ENCODE measurements at regions not wholly inside any gene's neighbourhood (a gene's known extent, or its start where the extent isn't known, plus 50 kb on each side); places are given as distances from the start of the nearest gene placed in this dataset.

GRCh38 chr6:19665613-19665909, 171.6 kb upstream of the ID4 start:
- WGBS (ENCODE audit: insufficient coverage): no CpG with 5 or more reads among the region's 1 CpG

GRCh38 chr6:19668710-19669109, 168.5 kb upstream of the ID4 start:
- Histone ChIP-seq H3K4me1 (ENCODE audit: control insufficient read depth, insufficient read depth, low read length) (no peaks in the 10 kb centered on the region), H3K27me3 (ENCODE audit: control insufficient read depth, insufficient read depth, low read length) (no peaks in the 10 kb centered on the region), H3K27ac (ENCODE audit: low read length) (no peak overlapping the region), H3K9me3 (replicated peaks; ENCODE audit: control insufficient read depth, low read depth, low read length) (no peaks in the 10 kb centered on the region), H3K4me3 (ENCODE audit: low read length) (no peak overlapping the region), H3K36me3 (ENCODE audit: control insufficient read depth, insufficient read depth, low read length) (no peaks in the 10 kb centered on the region)
- no peak for DNase-seq

More at GRCh38 chr6:19665613-19665909, 171.6 kb upstream of the ID4 start:
- no peaks in the 10 kb centered on the region for H3K36me3 ChIP-seq (ENCODE audit: control insufficient read depth, insufficient read depth, low read length)
- DNase-seq: no peak
- H3K27me3 ChIP-seq (ENCODE audit: control insufficient read depth, insufficient read depth, low read length): no peaks in the 10 kb centered on the region
- H3K4me3 ChIP-seq (ENCODE audit: low read length): no peak overlapping the region
- H3K4me1 ChIP-seq (ENCODE audit: control insufficient read depth, insufficient read depth, low read length): no peaks in the 10 kb centered on the region
- no peaks in the 10 kb centered on the region for H3K9me3 ChIP-seq (replicated peaks; ENCODE audit: control insufficient read depth, low read depth, low read length)
- no peak overlapping the region for H3K27ac ChIP-seq (ENCODE audit: low read length)

GRCh38 chr6:19669206-19669605, 168.0 kb upstream of the ID4 start:
- Histone ChIP-seq H3K9me3 (replicated peaks; ENCODE audit: control insufficient read depth, low read depth, low read length) (no peaks in the 10 kb centered on the region), H3K4me3 (ENCODE audit: low read length) (no peak overlapping the region), H3K36me3 (ENCODE audit: control insufficient read depth, insufficient read depth, low read length) (no peaks in the 10 kb centered on the region), H3K4me1 (ENCODE audit: control insufficient read depth, insufficient read depth, low read length) (no peaks in the 10 kb centered on the region), H3K27ac (ENCODE audit: low read length) (no peak overlapping the region), H3K27me3 (ENCODE audit: control insufficient read depth, insufficient read depth, low read length) (no peaks in the 10 kb centered on the region)
- no peak for DNase-seq

- H3K27me3 ChIP-seq (ENCODE audit: control insufficient read depth, insufficient read depth, low read length): no peaks in the 10 kb centered on the region
- H3K36me3 ChIP-seq (ENCODE audit: control insufficient read depth, insufficient read depth, low read length): no peaks in the 10 kb centered on the region
- DNase-seq: no peak
- no peak overlapping the region for H3K27ac ChIP-seq (ENCODE audit: low read length)
- no peak overlapping the region for H3K4me3 ChIP-seq (ENCODE audit: low read length)
- H3K9me3 ChIP-seq (replicated peaks; ENCODE audit: control insufficient read depth, low read depth, low read length): no peaks in the 10 kb centered on the region
- no peaks in the 10 kb centered on the region for H3K4me1 ChIP-seq (ENCODE audit: control insufficient read depth, insufficient read depth, low read length)
These were observed 154.3 kb upstream of the ID4 start for GRCh38 chr6:19682859-19683258.

GRCh38 chr6:19690325-19691075, 146.7 kb upstream of the ID4 start:
- Histone ChIP-seq H3K27me3 (ENCODE audit: control insufficient read depth, insufficient read depth, low read length) (no peaks in the 10 kb centered on the region), H3K36me3 (ENCODE audit: control insufficient read depth, insufficient read depth, low read length) (no peaks in the 10 kb centered on the region), H3K4me1 (ENCODE audit: control insufficient read depth, insufficient read depth, low read length) (peaks cover 3% of the 10 kb centered on the region), H3K4me3 (ENCODE audit: low read length) (no peak overlapping the region), H3K9me3 (replicated peaks; ENCODE audit: control insufficient read depth, low read depth, low read length) (no peaks in the 10 kb centered on the region), H3K27ac (ENCODE audit: low read length) (no peak overlapping the region)
- WGBS (ENCODE audit: insufficient coverage): 47% methylated on average over 3 of the region's 6 CpGs
- DNase-seq: no peak

GRCh38 chr6:19691465-19692167, 145.6 kb upstream of the ID4 start:
- WGBS (ENCODE audit: insufficient coverage): 2% methylated on average over 31 of the region's 44 CpGs
- Histone ChIP-seq H3K9me3 (replicated peaks; ENCODE audit: control insufficient read depth, low read depth, low read length) (no peaks in the 10 kb centered on the region), H3K4me3 (ENCODE audit: low read length) (peak overlapping the region; percentile 45), H3K27ac (ENCODE audit: low read length) (no peak overlapping the region), H3K36me3 (ENCODE audit: control insufficient read depth, insufficient read depth, low read length) (no peaks in the 10 kb centered on the region), H3K27me3 (ENCODE audit: control insufficient read depth, insufficient read depth, low read length) (no peaks in the 10 kb centered on the region), H3K4me1 (ENCODE audit: control insufficient read depth, insufficient read depth, low read length) (peaks cover 3% of the 10 kb centered on the region)
- DNase-seq: peak; percentile 22

- no CpG with 5 or more reads among the region's 3 CpGs for WGBS (ENCODE audit: insufficient coverage)
- no peaks in the 10 kb centered on the region for H3K27me3 ChIP-seq (ENCODE audit: control insufficient read depth, insufficient read depth, low read length)
- no peak overlapping the region for H3K4me3 ChIP-seq (ENCODE audit: low read length)
These were observed 144.5 kb upstream of the ID4 start for GRCh38 chr6:19692506-19693298.

GRCh38 chr6:19694697-19695096, 142.5 kb upstream of the ID4 start:
- H3K36me3 ChIP-seq (ENCODE audit: control insufficient read depth, insufficient read depth, low read length): no peaks in the 10 kb centered on the region
- no peak for DNase-seq
- peaks cover 3% of the 10 kb centered on the region for H3K4me1 ChIP-seq (ENCODE audit: control insufficient read depth, insufficient read depth, low read length)
- no peaks in the 10 kb centered on the region for H3K9me3 ChIP-seq (replicated peaks; ENCODE audit: control insufficient read depth, low read depth, low read length)
- H3K27ac ChIP-seq (ENCODE audit: low read length): no peak overlapping the region
- WGBS (ENCODE audit: insufficient coverage): no CpG with 5 or more reads among the region's 3 CpGs
- no peaks in the 10 kb centered on the region for H3K27me3 ChIP-seq (ENCODE audit: control insufficient read depth, insufficient read depth, low read length)
- no peak overlapping the region for H3K4me3 ChIP-seq (ENCODE audit: low read length)

More at GRCh38 chr6:19692506-19693298, 144.5 kb upstream of the ID4 start:
- DNase-seq: no peak
- Histone ChIP-seq H3K9me3 (replicated peaks; ENCODE audit: control insufficient read depth, low read depth, low read length) (no peaks in the 10 kb centered on the region), H3K4me1 (ENCODE audit: control insufficient read depth, insufficient read depth, low read length) (peaks cover 3% of the 10 kb centered on the region), H3K27ac (ENCODE audit: low read length) (no peak overlapping the region), H3K36me3 (ENCODE audit: control insufficient read depth, insufficient read depth, low read length) (no peaks in the 10 kb centered on the region)

GRCh38 chr6:19697744-19698290, 139.4 kb upstream of the ID4 start:
- H3K27me3 ChIP-seq (ENCODE audit: control insufficient read depth, insufficient read depth, low read length): no peaks in the 10 kb centered on the region
- H3K4me3 ChIP-seq (ENCODE audit: low read length): no peak overlapping the region
- no peak for DNase-seq
- no peaks in the 10 kb centered on the region for H3K9me3 ChIP-seq (replicated peaks; ENCODE audit: control insufficient read depth, low read depth, low read length)
- H3K4me1 ChIP-seq (ENCODE audit: control insufficient read depth, insufficient read depth, low read length): no peaks in the 10 kb centered on the region
- no peaks in the 10 kb centered on the region for H3K36me3 ChIP-seq (ENCODE audit: control insufficient read depth, insufficient read depth, low read length)
- H3K27ac ChIP-seq (ENCODE audit: low read length): no peak overlapping the region
- WGBS (ENCODE audit: insufficient coverage): no CpG with 5 or more reads among the region's 3 CpGs

GRCh38 chr6:19699932-19700331, 137.2 kb upstream of the ID4 start:
- Histone ChIP-seq H3K36me3 (ENCODE audit: control insufficient read depth, insufficient read depth, low read length) (no peaks in the 10 kb centered on the region), H3K27ac (ENCODE audit: low read length) (no peak overlapping the region), H3K9me3 (replicated peaks; ENCODE audit: control insufficient read depth, low read depth, low read length) (no peaks in the 10 kb centered on the region), H3K4me1 (ENCODE audit: control insufficient read depth, insufficient read depth, low read length) (no peaks in the 10 kb centered on the region), H3K27me3 (ENCODE audit: control insufficient read depth, insufficient read depth, low read length) (no peaks in the 10 kb centered on the region), H3K4me3 (ENCODE audit: low read length) (no peak overlapping the region)
- 65% methylated on average over 2 of the region's 4 CpGs for WGBS (ENCODE audit: insufficient coverage)
- DNase-seq: no peak
